WI38 (cell line): ENCODE measurements at regions not wholly inside any gene's neighbourhood (a gene's known extent, or its start where the extent isn't known, plus 50 kb on each side); places are given as distances from the start of the nearest gene placed in this dataset.

Source experiments
- H3K4me3 ChIP-seq: 2 replicates; pipeline ENCODE4 v1.5.1; 2011; ENCODE audit warnings: low read depth, mild to moderate bottlenecking, control low read depth, low read length
- TF ChIP-seq, protein P1 (sequence below): IDR thresholded peaks from 2 replicates; pipeline ENCODE4 v1.5.1; 2012; ENCODE audit warnings: low read depth, mild to moderate bottlenecking, control low read depth, low read length

DNA sequence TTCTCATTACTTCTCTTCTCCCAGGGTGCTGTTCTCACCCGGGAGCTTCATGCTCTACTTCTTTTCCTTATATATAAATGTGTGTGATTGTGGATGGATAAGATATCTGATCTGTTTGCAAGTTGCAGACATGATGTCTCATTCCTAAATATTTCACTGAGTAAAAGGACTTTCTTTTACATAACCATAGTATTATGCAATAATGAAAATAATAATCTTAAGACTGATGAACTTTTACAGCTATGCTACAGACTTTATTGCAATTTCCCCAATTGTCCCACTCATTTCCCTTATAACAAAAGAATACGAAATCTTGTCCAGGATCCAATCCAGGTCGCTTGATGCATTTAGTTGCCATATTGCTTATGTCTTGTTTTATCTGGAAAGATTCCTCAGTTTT is 284.5 kb upstream of the JAG1 start:
- H3K4me3 ChIP-seq = no peak overlapping the region
- TF ChIP-seq, protein P1, sequence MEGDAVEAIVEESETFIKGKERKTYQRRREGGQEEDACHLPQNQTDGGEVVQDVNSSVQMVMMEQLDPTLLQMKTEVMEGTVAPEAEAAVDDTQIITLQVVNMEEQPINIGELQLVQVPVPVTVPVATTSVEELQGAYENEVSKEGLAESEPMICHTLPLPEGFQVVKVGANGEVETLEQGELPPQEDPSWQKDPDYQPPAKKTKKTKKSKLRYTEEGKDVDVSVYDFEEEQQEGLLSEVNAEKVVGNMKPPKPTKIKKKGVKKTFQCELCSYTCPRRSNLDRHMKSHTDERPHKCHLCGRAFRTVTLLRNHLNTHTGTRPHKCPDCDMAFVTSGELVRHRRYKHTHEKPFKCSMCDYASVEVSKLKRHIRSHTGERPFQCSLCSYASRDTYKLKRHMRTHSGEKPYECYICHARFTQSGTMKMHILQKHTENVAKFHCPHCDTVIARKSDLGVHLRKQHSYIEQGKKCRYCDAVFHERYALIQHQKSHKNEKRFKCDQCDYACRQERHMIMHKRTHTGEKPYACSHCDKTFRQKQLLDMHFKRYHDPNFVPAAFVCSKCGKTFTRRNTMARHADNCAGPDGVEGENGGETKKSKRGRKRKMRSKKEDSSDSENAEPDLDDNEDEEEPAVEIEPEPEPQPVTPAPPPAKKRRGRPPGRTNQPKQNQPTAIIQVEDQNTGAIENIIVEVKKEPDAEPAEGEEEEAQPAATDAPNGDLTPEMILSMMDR = no peak

DNA sequence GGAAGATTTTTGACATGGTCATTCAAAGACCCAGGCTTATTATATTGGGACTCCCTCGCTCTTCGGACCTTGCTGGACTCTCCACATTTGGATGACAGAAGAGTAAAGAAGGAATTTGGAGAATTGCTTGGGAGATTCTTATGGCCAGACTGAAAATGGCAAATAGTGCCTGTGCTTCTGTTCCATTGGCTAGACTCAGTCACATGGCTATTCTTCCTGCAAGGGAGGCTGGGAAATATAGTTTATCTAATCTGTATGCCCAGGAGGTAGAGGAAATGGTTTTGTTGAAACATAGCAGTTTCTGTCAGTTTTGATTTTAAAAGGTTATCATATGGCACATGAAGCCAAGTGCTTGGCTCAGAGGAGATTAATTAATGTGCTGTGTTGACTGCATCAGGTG is 286.6 kb upstream of the JAG1 start:
- TF ChIP-seq, protein P1 = no peak
- no peak overlapping the region for H3K4me3 ChIP-seq

DNA sequence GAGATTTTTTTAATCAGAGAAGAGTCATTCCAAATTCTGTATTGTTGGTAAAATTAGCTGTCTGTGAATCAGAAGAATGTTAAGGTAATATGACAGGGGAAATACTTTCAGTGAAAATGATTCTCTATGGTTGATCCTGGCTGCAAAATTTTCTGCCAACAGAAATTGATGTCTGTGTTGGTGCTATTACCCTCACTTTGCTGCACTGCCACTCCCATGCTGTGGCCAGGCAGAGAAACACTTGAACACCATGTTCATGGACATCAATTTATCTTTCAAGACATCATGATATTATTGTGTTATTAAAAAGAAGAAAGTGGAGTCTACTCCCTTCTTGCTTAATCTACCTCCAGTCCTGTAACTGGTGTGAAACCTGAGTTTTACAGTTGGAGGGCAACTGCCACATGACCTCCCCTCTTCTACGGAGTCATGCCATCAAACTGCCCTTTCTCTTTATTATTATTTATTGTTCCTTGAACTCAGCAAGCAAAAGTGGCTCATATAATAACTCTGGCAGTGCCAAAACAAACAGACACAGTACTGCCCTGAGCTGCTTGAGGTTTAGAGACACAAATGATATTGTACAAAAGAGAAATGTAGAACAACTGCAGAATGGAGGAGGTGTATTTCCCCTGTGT is 288.0 kb upstream of the JAG1 start:
- TF ChIP-seq, protein P1 = no peak
- H3K4me3 ChIP-seq = no peak overlapping the region

DNA sequence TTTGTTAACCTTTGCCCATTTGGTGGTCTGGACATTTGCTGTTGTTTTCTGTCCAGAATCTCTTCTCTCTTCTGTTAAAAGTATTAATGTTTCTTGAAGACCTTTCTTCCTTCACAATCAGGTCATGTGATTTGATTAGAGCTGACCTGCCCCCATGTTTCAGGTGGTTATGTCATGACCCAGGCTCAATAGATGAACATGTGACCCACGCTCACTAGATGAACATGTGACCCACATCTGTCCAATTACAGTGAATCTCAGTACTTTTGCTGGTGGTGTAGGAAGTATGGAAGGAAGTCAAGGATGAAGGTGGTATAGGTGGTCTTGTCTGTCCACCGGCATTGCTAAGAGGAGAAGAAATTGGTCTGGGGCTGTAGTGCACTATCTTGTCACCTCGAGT is 289.1 kb upstream of the JAG1 start:
- no peak overlapping the region for H3K4me3 ChIP-seq
- TF ChIP-seq, protein P1 = no peak

DNA sequence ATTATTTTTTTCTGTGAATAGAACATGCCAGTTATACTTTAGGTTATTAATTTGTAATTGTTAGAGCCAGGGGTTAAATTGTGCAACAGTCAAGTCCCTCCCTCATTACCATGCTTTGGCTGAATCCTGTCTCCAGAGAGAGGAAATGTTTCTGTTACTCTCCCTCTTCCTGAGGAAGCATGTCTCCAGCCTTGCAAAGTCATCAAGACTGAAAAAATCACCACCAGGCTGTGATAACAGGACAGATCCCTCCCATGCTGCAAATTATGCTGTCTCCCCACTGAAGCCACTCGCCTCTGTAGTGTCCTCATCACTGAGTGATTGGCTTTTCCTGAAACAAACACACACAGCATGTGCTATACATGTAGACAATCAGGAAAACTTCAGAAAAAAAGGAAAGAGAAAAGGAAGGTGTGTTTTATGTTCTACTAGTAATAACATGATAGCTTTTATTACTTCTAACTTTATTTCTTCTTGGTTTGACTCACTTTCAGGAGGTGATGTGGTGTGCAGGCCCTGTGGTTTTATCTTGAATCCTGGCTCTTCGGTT is 290.0 kb upstream of the JAG1 start:
- no peak overlapping the region for H3K4me3 ChIP-seq
- TF ChIP-seq, protein P1 = no peak

DNA sequence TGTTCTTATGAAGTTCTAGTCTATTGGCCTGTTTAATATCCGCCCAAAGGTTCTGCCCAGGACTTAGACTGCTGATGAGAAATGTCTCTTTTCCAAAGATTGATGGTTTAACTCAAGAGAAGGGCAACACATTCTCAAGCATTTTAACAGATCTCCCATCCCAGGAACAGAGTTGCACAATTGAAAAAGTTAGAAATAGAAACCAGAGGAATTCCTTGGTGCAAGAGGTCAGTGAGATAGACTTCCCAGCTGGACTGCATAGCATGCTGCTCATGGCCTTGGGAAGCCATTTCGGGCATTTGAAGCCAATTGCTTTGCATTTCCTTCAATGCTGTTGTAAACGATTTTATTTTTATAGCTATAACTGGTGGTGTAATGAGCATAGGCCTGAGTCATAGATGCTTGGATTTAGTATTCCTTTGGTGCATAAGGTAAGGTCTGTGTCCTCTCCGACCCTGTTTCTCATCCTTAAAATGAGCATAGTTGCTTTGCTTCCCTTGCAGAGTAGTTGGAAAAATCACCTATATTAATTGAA is 292.2 kb upstream of the JAG1 start:
- TF ChIP-seq, protein P1 = no peak
- H3K4me3 ChIP-seq = no peak overlapping the region

DNA sequence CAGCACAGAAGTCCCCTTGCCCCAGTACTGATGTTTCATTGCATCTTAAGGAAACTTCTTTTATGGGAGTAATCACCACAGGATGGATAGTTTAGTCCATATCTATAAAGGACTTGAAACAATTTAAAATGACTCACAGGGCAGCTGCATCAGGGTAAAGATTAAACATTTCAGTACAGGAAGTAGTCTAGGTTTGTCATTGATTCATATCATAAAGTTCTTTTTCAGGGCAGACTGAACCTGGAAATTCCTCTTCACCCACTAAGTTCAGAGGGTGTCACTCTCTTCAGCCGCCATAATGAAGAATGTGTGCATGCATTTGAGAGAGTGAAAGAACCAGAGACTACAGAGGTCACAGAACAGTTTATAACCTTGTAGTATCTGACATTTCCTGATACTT is 296.3 kb upstream of the JAG1 start:
- TF ChIP-seq, protein P1 = no peak
- H3K4me3 ChIP-seq = no peak overlapping the region
